ENCODE measurements at regions not wholly inside any gene's neighbourhood (a gene's known extent, or its start where the extent isn't known, plus 50 kb on each side); places are given as distances from the start of the nearest gene placed in this dataset.

GRCh38 chr2:7573166-7573825, 656.1 kb downstream of the RNF144A start:
- H3K36me3 ChIP-seq (ENCODE audit: control insufficient read depth in 1 of 2, insufficient read depth in 2 of 2, low read depth in 1 of 2, low read length in 2 of 2): no peaks in the 10 kb centered on the region

GRCh38 chr2:7574385-7574784, 657.2 kb downstream of the RNF144A start:
- no peak overlapping the region for H2BK120ac ChIP-seq (ENCODE audit: low read depth, low read length)
- H2BK12ac ChIP-seq (ENCODE audit: low read length in 2 of 2): no peak overlapping the region
- no peak overlapping the region for H4K8ac ChIP-seq (ENCODE audit: low read length)
- 78% methylated on average over 4 of the region's 4 CpGs for WGBS
- no peak overlapping the region for H4K91ac ChIP-seq (ENCODE audit: low read length)
- no peak overlapping the region for H2AFZ ChIP-seq (ENCODE audit: low read depth, low read length)
- H3K27ac ChIP-seq (ENCODE audit: low read length, poor library complexity, severe bottlenecking): no peak overlapping the region
- H3K23ac ChIP-seq (ENCODE audit: low read length in 2 of 2): no peak overlapping the region
- H2BK5ac ChIP-seq (ENCODE audit: low read depth, low read length, poor library complexity, severe bottlenecking): no peak overlapping the region
- no peaks in the 10 kb centered on the region for H3K36me3 ChIP-seq (ENCODE audit: control insufficient read depth in 1 of 2, insufficient read depth in 2 of 2, low read depth in 1 of 2, low read length in 2 of 2)
- no peaks in the 10 kb centered on the region for H3K27me3 ChIP-seq (ENCODE audit: control insufficient read depth in 1 of 2, insufficient read depth in 1 of 2, low read length in 2 of 2)
- H3K9me3 ChIP-seq (ENCODE audit: control insufficient read depth, low read length): peaks cover 29% of the 10 kb centered on the region
- H3K4ac ChIP-seq (ENCODE audit: low read depth in 1 of 2, low read length in 2 of 2): no peak overlapping the region
- H3K18ac ChIP-seq (ENCODE audit: low read depth in 1 of 2, low read length in 2 of 2): no peak overlapping the region
- no peak overlapping the region for H3K4me3 ChIP-seq (ENCODE audit: insufficient read depth in 1 of 2, low read depth in 1 of 2, low read length in 2 of 2)
- no peak for DNase-seq
- H3K79me1 ChIP-seq (replicated peaks; ENCODE audit: low read length, poor library complexity, severe bottlenecking): no peaks in the 10 kb centered on the region
- H2AK5ac ChIP-seq (ENCODE audit: low read length, severe bottlenecking): no peak overlapping the region
- no peak overlapping the region for H3K14ac ChIP-seq (ENCODE audit: low read length in 2 of 2)
- no peaks in the 10 kb centered on the region for H3K4me1 ChIP-seq (ENCODE audit: control insufficient read depth, insufficient read depth, low read depth, low read length)
- no peak overlapping the region for H2BK15ac ChIP-seq (ENCODE audit: low read depth, poor library complexity, severe bottlenecking)
- H3K4me2 ChIP-seq (ENCODE audit: low read length, poor library complexity, severe bottlenecking): no peak overlapping the region
- H3K9ac ChIP-seq (ENCODE audit: low read length): no peak overlapping the region

More at GRCh38 chr2:7573166-7573825, 656.1 kb downstream of the RNF144A start:
- Histone ChIP-seq H3K14ac (ENCODE audit: low read length in 2 of 2) (no peak overlapping the region), H3K79me1 (replicated peaks; ENCODE audit: low read length, poor library complexity, severe bottlenecking) (no peaks in the 10 kb centered on the region), H3K27ac (ENCODE audit: low read length, poor library complexity, severe bottlenecking) (no peak overlapping the region), H3K4ac (ENCODE audit: low read depth in 1 of 2, low read length in 2 of 2) (no peak overlapping the region), H2AK5ac (ENCODE audit: low read length, severe bottlenecking) (no peak overlapping the region), H2BK5ac (ENCODE audit: low read depth, low read length, poor library complexity, severe bottlenecking) (no peak overlapping the region), H2BK12ac (ENCODE audit: low read length in 2 of 2) (no peak overlapping the region), H2BK15ac (ENCODE audit: low read depth, poor library complexity, severe bottlenecking) (no peak overlapping the region), H3K4me1 (ENCODE audit: control insufficient read depth, insufficient read depth, low read depth, low read length) (no peaks in the 10 kb centered on the region), H4K91ac (ENCODE audit: low read length) (no peak overlapping the region), H4K8ac (ENCODE audit: low read length) (no peak overlapping the region), H3K27me3 (ENCODE audit: control insufficient read depth in 1 of 2, insufficient read depth in 1 of 2, low read length in 2 of 2) (no peaks in the 10 kb centered on the region), H3K4me2 (ENCODE audit: low read length, poor library complexity, severe bottlenecking) (no peak overlapping the region), H2AFZ (ENCODE audit: low read depth, low read length) (no peak overlapping the region), H3K9me3 (ENCODE audit: control insufficient read depth, low read length) (peaks cover 18% of the 10 kb centered on the region), H3K4me3 (ENCODE audit: insufficient read depth in 1 of 2, low read depth in 1 of 2, low read length in 2 of 2) (no peak overlapping the region), H3K23ac (ENCODE audit: low read length in 2 of 2) (no peak overlapping the region), H3K9ac (ENCODE audit: low read length) (no peak overlapping the region), H2BK120ac (ENCODE audit: low read depth, low read length) (no peak overlapping the region), H3K18ac (ENCODE audit: low read depth in 1 of 2, low read length in 2 of 2) (no peak overlapping the region)
- 20% methylated on average over 2 of the region's 6 CpGs for WGBS
- DNase-seq: no peak

- Histone ChIP-seq H3K79me1 (replicated peaks; ENCODE audit: low read length, poor library complexity, severe bottlenecking) (no peaks in the 10 kb centered on the region), H2BK12ac (ENCODE audit: low read length in 2 of 2) (no peak overlapping the region), H3K14ac (ENCODE audit: low read length in 2 of 2) (no peak overlapping the region), H2BK120ac (ENCODE audit: low read depth, low read length) (no peak overlapping the region), H3K27me3 (ENCODE audit: control insufficient read depth in 1 of 2, insufficient read depth in 1 of 2, low read length in 2 of 2) (no peaks in the 10 kb centered on the region), H3K4ac (ENCODE audit: low read depth in 1 of 2, low read length in 2 of 2) (no peak overlapping the region), H3K9ac (ENCODE audit: low read length) (no peak overlapping the region), H2AFZ (ENCODE audit: low read depth, low read length) (no peak overlapping the region), H4K8ac (ENCODE audit: low read length) (no peak overlapping the region), H3K9me3 (ENCODE audit: control insufficient read depth, low read length) (peaks cover 29% of the 10 kb centered on the region), H3K18ac (ENCODE audit: low read depth in 1 of 2, low read length in 2 of 2) (no peak overlapping the region), H3K4me2 (ENCODE audit: low read length, poor library complexity, severe bottlenecking) (no peak overlapping the region), H3K4me3 (ENCODE audit: insufficient read depth in 1 of 2, low read depth in 1 of 2, low read length in 2 of 2) (no peak overlapping the region), H2BK5ac (ENCODE audit: low read depth, low read length, poor library complexity, severe bottlenecking) (no peak overlapping the region), H3K4me1 (ENCODE audit: control insufficient read depth, insufficient read depth, low read depth, low read length) (no peaks in the 10 kb centered on the region), H2AK5ac (ENCODE audit: low read length, severe bottlenecking) (no peak overlapping the region), H4K91ac (ENCODE audit: low read length) (no peak overlapping the region), H3K23ac (ENCODE audit: low read length in 2 of 2) (no peak overlapping the region), H3K36me3 (ENCODE audit: control insufficient read depth in 1 of 2, insufficient read depth in 2 of 2, low read depth in 1 of 2, low read length in 2 of 2) (no peaks in the 10 kb centered on the region), H2BK15ac (ENCODE audit: low read depth, poor library complexity, severe bottlenecking) (no peak overlapping the region), H3K27ac (ENCODE audit: low read length, poor library complexity, severe bottlenecking) (no peak overlapping the region)
- DNase-seq: no peak
- 100% methylated on average over 1 of the region's 1 CpG for WGBS
These were observed 660.6 kb downstream of the RNF144A start for GRCh38 chr2:7577769-7578168.

GRCh38 chr2:7584017-7584416, 666.8 kb downstream of the RNF144A start:
- no peak overlapping the region for H3K14ac ChIP-seq (ENCODE audit: low read length in 2 of 2)
- no peak overlapping the region for H2AK5ac ChIP-seq (ENCODE audit: low read length, severe bottlenecking)
- H3K27me3 ChIP-seq (ENCODE audit: control insufficient read depth in 1 of 2, insufficient read depth in 1 of 2, low read length in 2 of 2): peaks cover 0 to 2% of the 10 kb centered on the region in 2 experiments

More at GRCh38 chr2:7584017-7584416, 666.8 kb downstream of the RNF144A start:
- Histone ChIP-seq H2BK5ac (ENCODE audit: low read depth, low read length, poor library complexity, severe bottlenecking) (no peak overlapping the region), H3K4ac (ENCODE audit: low read depth in 1 of 2, low read length in 2 of 2) (no peak overlapping the region), H3K36me3 (ENCODE audit: control insufficient read depth in 1 of 2, insufficient read depth in 2 of 2, low read depth in 1 of 2, low read length in 2 of 2) (no peaks in the 10 kb centered on the region), H3K18ac (ENCODE audit: low read depth in 1 of 2, low read length in 2 of 2) (no peak overlapping the region), H3K9me3 (ENCODE audit: control insufficient read depth, low read length) (peaks cover 4% of the 10 kb centered on the region), H3K79me1 (replicated peaks; ENCODE audit: low read length, poor library complexity, severe bottlenecking) (no peaks in the 10 kb centered on the region), H3K9ac (ENCODE audit: low read length) (no peak overlapping the region), H2BK12ac (ENCODE audit: low read length in 2 of 2) (no peak overlapping the region), H2BK120ac (ENCODE audit: low read depth, low read length) (no peak overlapping the region), H3K4me2 (ENCODE audit: low read length, poor library complexity, severe bottlenecking) (no peak overlapping the region), H3K4me3 (ENCODE audit: insufficient read depth in 1 of 2, low read depth in 1 of 2, low read length in 2 of 2) (no peak overlapping the region), H3K27ac (ENCODE audit: low read length, poor library complexity, severe bottlenecking) (no peak overlapping the region), H3K23ac (ENCODE audit: low read length in 2 of 2) (no peak overlapping the region), H4K91ac (ENCODE audit: low read length) (no peak overlapping the region), H2BK15ac (ENCODE audit: low read depth, poor library complexity, severe bottlenecking) (no peak overlapping the region), H2AFZ (ENCODE audit: low read depth, low read length) (no peak overlapping the region), H3K4me1 (ENCODE audit: control insufficient read depth, insufficient read depth, low read depth, low read length) (no peaks in the 10 kb centered on the region), H4K8ac (ENCODE audit: low read length) (no peak overlapping the region)
- DNase-seq: no peak

All from mesenchymal stem cell (in vitro differentiated cells and primary cell).